ENCODE measurements at regions not wholly inside any gene's neighbourhood (a gene's known extent, or its start where the extent isn't known, plus 50 kb on each side); places are given as distances from the start of the nearest gene placed in this dataset.

DNA sequence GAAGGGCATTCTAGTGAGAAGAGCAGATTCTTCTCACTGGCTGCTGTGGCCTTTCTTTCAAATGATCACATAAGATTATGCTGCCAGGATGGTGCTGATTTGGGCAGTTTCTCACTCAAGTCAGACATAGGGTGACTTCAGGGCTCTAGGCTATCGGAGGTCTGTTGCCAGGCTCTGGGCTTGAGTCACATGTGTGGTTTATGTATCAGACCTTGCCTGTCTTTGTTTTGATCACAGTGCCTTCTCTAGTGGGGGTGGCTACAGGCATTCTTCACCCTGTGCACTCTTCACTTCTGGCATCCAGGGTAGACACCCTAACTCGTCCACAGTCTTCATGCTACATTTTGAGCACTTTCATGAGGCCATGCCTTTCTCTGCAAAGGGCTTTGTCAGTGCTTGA lies 823.7 kb upstream of the MAN1A1 start:
- WGBS (ENCODE audit: insufficient coverage) = 92% methylated on average over 2 of the region's 2 CpGs
- H3K27me3 Mint-ChIP-seq (ENCODE audit: low read depth in 3 of 3) = no peaks in the 10 kb centered on the region
- no peak overlapping the region for H3K4me3 Mint-ChIP-seq
- TF ChIP-seq CTCF (IDR thresholded peaks at IDR 0.05) = no peak
- Histone ChIP-seq H3K9ac (ENCODE audit: insufficient read depth, low read length, poor library complexity, severe bottlenecking) (no peak overlapping the region), H3K4me1 (ENCODE audit: control insufficient read depth in 1 of 2, insufficient read depth in 2 of 2, low read length in 2 of 2) (no peaks in the 10 kb centered on the region), H3K36me3 (replicated peaks in 1 of 2; ENCODE audit: control insufficient read depth in 1 of 2, insufficient read depth in 2 of 2, low read length in 2 of 2) (no peaks in the 10 kb centered on the region), H2AFZ (ENCODE audit: insufficient read depth, low read depth, low read length, poor library complexity, severe bottlenecking) (no peak overlapping the region), H3K27me3 (ENCODE audit: control insufficient read depth in 2 of 2, insufficient read depth in 2 of 2, low read length in 2 of 2) (no peaks in the 10 kb centered on the region), H3K4me3 (replicated peaks in 1 of 3; ENCODE audit: low read depth in 2 of 3, low read length in 3 of 3) (no peak overlapping the region), H3K4me2 (replicated peaks; ENCODE audit: extremely low read depth, low read length, poor library complexity, severe bottlenecking) (no peak overlapping the region), H3K79me2 (ENCODE audit: insufficient read depth, low read length) (no peaks in the 10 kb centered on the region), H3K9me3 (replicated peaks in 1 of 2; ENCODE audit: control insufficient read depth in 1 of 2, insufficient read depth in 1 of 2, low read length in 2 of 2) (peaks cover 0 to 4% of the 10 kb centered on the region in 2 donors), H4K20me1 (ENCODE audit: insufficient read depth, low read length) (no peaks in the 10 kb centered on the region), H3K27ac (ENCODE audit: low read depth in 1 of 2, low read length in 2 of 2) (no peak overlapping the region)
- H3K4me1 Mint-ChIP-seq = no peaks in the 10 kb centered on the region
- intact Hi-C loops (cut with micrococcal nuclease) = no loop called here
- no peak overlapping the region for H3K27ac Mint-ChIP-seq
- DNase-seq = peak in 1 of 3 donors; percentile 2
- peaks cover 0 to 2% (median 0%) of the 10 kb centered on the region in 7 donors for H3K9me3 Mint-ChIP-seq
- H3K36me3 Mint-ChIP-seq = no peaks in the 10 kb centered on the region

GRCh38 chr6:120164531-120164930 lies 815.0 kb upstream of the MAN1A1 start:
- H3K4me3 ChIP-seq (replicated peaks in 1 of 3; ENCODE audit: low read depth in 2 of 3, low read length in 3 of 3) = no peak overlapping the region
- H3K4me1 ChIP-seq (ENCODE audit: control insufficient read depth in 1 of 2, insufficient read depth in 2 of 2, low read length in 2 of 2) = no peaks in the 10 kb centered on the region
- Mint-ChIP-seq H3K27me3 (ENCODE audit: low read depth in 3 of 3) (no peaks in the 10 kb centered on the region), H3K4me1 (no peaks in the 10 kb centered on the region), H3K4me3 (no peak overlapping the region), H3K27ac (no peak overlapping the region), H3K36me3 (no peaks in the 10 kb centered on the region), H3K9me3 (peaks cover 0 to 2% (median 0%) of the 10 kb centered on the region in 7 donors)
- no peak overlapping the region for H3K9ac ChIP-seq (ENCODE audit: insufficient read depth, low read length, poor library complexity, severe bottlenecking)
- no peaks in the 10 kb centered on the region for H3K27me3 ChIP-seq (ENCODE audit: control insufficient read depth in 2 of 2, insufficient read depth in 2 of 2, low read length in 2 of 2)
- no peak overlapping the region for H3K27ac ChIP-seq (ENCODE audit: low read depth in 1 of 2, low read length in 2 of 2)
- H3K4me2 ChIP-seq (replicated peaks; ENCODE audit: extremely low read depth, low read length, poor library complexity, severe bottlenecking) = no peak overlapping the region
- H3K36me3 ChIP-seq (replicated peaks in 1 of 2; ENCODE audit: control insufficient read depth in 1 of 2, insufficient read depth in 2 of 2, low read length in 2 of 2) = no peaks in the 10 kb centered on the region
- no peak overlapping the region for H2AFZ ChIP-seq (ENCODE audit: insufficient read depth, low read depth, low read length, poor library complexity, severe bottlenecking)
- intact Hi-C loops (cut with micrococcal nuclease) = no loop called here
- peaks cover 0 to 3% of the 10 kb centered on the region in 2 donors for H3K9me3 ChIP-seq (replicated peaks in 1 of 2; ENCODE audit: control insufficient read depth in 1 of 2, insufficient read depth in 1 of 2, low read length in 2 of 2)
- H3K79me2 ChIP-seq (ENCODE audit: insufficient read depth, low read length) = no peaks in the 10 kb centered on the region
- no peak for DNase-seq
- no peaks in the 10 kb centered on the region for H4K20me1 ChIP-seq (ENCODE audit: insufficient read depth, low read length)
- no peak for TF ChIP-seq CTCF (IDR thresholded peaks at IDR 0.05)
- no CpG with 5 or more reads among the region's 4 CpGs for WGBS (ENCODE audit: insufficient coverage)
